HepG2 (cell line): ENCODE measurements at regions not wholly inside any gene's neighbourhood (a gene's known extent, or its start where the extent isn't known, plus 50 kb on each side); places are given as distances from the start of the nearest gene placed in this dataset.

Source experiments
- ATAC-seq: fragments of 200-7000 bp; cut with Tn5 transposase; 3 replicates; pipeline ENCODE4 v1.9.1; 2020; ENCODE audit warnings: mild to moderate bottlenecking, moderate library complexity
- BruUV-seq: library from RNA; stranded (reverse); fragments of 400-500 nt; replicated peaks from 2 replicates; lab custom pipeline; 2021; lab: Mats Ljungman, UMichigan
- CTCF ChIA-PET: fragments of 300-600 bp; formaldehyde crosslinking; extraction: SDS; loops from one replicate; lab custom pipeline; 2021; ENCODE audit warnings: low total read pairs, inconsistent platforms, low intra/inter-chr PET ratio; lab: Yijun Ruan, JAX
- POLR2A ChIA-PET: fragments of 350-600 bp; sonication (Branson Sonifier 250); formaldehyde crosslinking; loops from one replicate; lab custom pipeline; 2020; ENCODE audit warnings: antibody characterized with exemption, inconsistent platforms; lab: Yijun Ruan, JAX
- DNase-seq: peaks from one replicate; pipeline ENCODE4 v3.0.0-alpha.2; 2015; ENCODE audit warnings: low spot score
- FAIRE-seq: peaks from 3 replicates; lab custom pipeline; 2011; peaks lifted over from hg19 to GRCh38; lab: Jason Lieb, UNC
- H2AFZ ChIP-seq: one replicate; pipeline ENCODE4 v1.6.1; 2011; ENCODE audit warnings: low read length, inconsistent platforms
- H3K27ac ChIP-seq: fragments of 300-600 bp; 3 replicates; pipeline ENCODE4 v1.8.0; 2011; ENCODE audit warnings: mixed run types, mild to moderate bottlenecking, mixed read lengths, low read length, inconsistent platforms; ENCODE audit not compliant: insufficient read depth; ENCODE audit errors: extremely low read length
- H3K27me3 ChIP-seq, 2 experiments: fragments of 200-600 bp in 1 of 2; 2 replicates in 1 of 2; 3 replicates in 1 of 2; pipeline versions ENCODE4 v1.6.0 to v1.8.0; 2011; ENCODE audit warnings: low read length in 2 of 2, mild to moderate bottlenecking in 2 of 2, moderate library complexity in 2 of 2, inconsistent platforms in 1 of 2; ENCODE audit not compliant: insufficient read depth in 2 of 2, control insufficient read depth in 1 of 2
- H3K36me3 ChIP-seq, 2 experiments: fragments of 200-600 bp in 1 of 2; replicated peaks in 1 of 2; 2 replicates in 1 of 2; 3 replicates in 1 of 2; pipeline versions ENCODE4 v1.5.1 to v1.8.0; 2011; ENCODE audit warnings: low read length in 2 of 2, inconsistent platforms in 1 of 2; ENCODE audit not compliant: insufficient read depth in 2 of 2, control insufficient read depth in 1 of 2
- H3K4me1 ChIP-seq: 2 replicates; pipeline ENCODE4 v1.5.1; 2012; ENCODE audit warnings: low read length, inconsistent platforms; ENCODE audit not compliant: insufficient read depth
- H3K4me2 ChIP-seq: 2 replicates; pipeline ENCODE4 v1.6.0; 2011; ENCODE audit warnings: low read depth, low read length, inconsistent platforms
- H3K4me3 ChIP-seq, 3 experiments: fragments of 200-600 bp in 1 of 3; sonication (generic), shearing (Covaris generic) in 1 of 3; replicated peaks in 1 of 3; 2 replicates each; pipeline ENCODE4 v1.5.1; 2011 to 2016; ENCODE audit warnings: low read length in 3 of 3, inconsistent platforms in 2 of 3, low read depth in 2 of 3, mild to moderate bottlenecking in 2 of 3, control low read depth in 1 of 3, mixed read lengths in 1 of 3; ENCODE audit not compliant: insufficient read depth in 1 of 3
- H3K79me2 ChIP-seq: one replicate; pipeline ENCODE4 v1.6.1; 2011; ENCODE audit warnings: low read length, inconsistent platforms; ENCODE audit not compliant: insufficient read depth
- H3K9ac ChIP-seq: 2 replicates; pipeline ENCODE4 v1.6.0; 2011; ENCODE audit warnings: mild to moderate bottlenecking, low read depth, low read length, inconsistent platforms; ENCODE audit not compliant: insufficient read depth
- H3K9me3 ChIP-seq: 2 replicates; pipeline ENCODE4 v1.5.1; 2012; ENCODE audit warnings: mild to moderate bottlenecking, low read length
- H4K20me1 ChIP-seq: 2 replicates; pipeline ENCODE4 v1.6.0; 2011; ENCODE audit warnings: inconsistent platforms, mild to moderate bottlenecking, low read length, moderate library complexity; ENCODE audit not compliant: insufficient read depth
- EHMT2 ChIP-seq: fragments of 200-600 bp; sonication (generic); IDR thresholded peaks from 2 replicates; pipeline ENCODE4 v1.7.0; 2017; ENCODE audit warnings: antibody characterized with exemption, low read depth, low read length, borderline replicate concordance
- HHEX ChIP-seq: IDR thresholded peaks from 2 replicates; pipeline ENCODE4 v1.6.1; 2016; ENCODE audit warnings: control low read depth
- KDM6A ChIP-seq: IDR thresholded peaks from 2 replicates; pipeline ENCODE4 v1.6.1; 2016; ENCODE audit warnings: low read depth
- KLF11 ChIP-seq: IDR thresholded peaks from 2 replicates; pipeline ENCODE4 v1.6.1; 2016; ENCODE audit warnings: missing compliant biosample characterization
- PPARG ChIP-seq: conservative IDR thresholded peaks from 2 replicates; pipeline ENCODE4 v1.6.1; 2016; ENCODE audit warnings: missing biosample characterization, missing genetic modification reagents
- ZFP91 ChIP-seq: sonication (generic); formaldehyde crosslinking; IDR thresholded peaks from 2 replicates; pipeline ENCODE4 v1.9.0; 2022; ENCODE audit warnings: missing genetic modification reagents, mild to moderate bottlenecking, borderline replicate concordance
- ZNF10 ChIP-seq: sonication (generic); formaldehyde crosslinking; IDR thresholded peaks from 2 replicates; pipeline ENCODE4 v1.4.0; 2020; ENCODE audit warnings: mild to moderate bottlenecking, low read depth, missing genetic modification reagents, borderline replicate concordance
- ZNF773 ChIP-seq: sonication (generic); formaldehyde crosslinking; IDR thresholded peaks from 2 replicates; pipeline ENCODE4 v1.4.0; 2020; ENCODE audit warnings: missing genetic modification reagents, borderline replicate concordance
- WGBS: methylation state at CpG from one replicate; pipeline ENCODE4 v1.1.6; 2017; ENCODE audit warnings: low lambda C conversion rate; 5-methylcytosine and 5-hydroxymethylcytosine counted together
- in situ Hi-C: cut with HindIII; loops from 2 replicates; pipeline ENCODE4 v1.10.0; 2017; ENCODE audit warnings: low pct_unique_long_range_greater_than_20kb; ENCODE audit not compliant: extremely low pct_ligation_motif_present
- intact Hi-C: fragments of 100-400 bp; cut with micrococcal nuclease; formaldehyde crosslinking; loops from one replicate; pipeline ENCODE4 v1.10.0; 2022; ENCODE audit not compliant: unreplicated experiment
- TF ChIP-seq, protein P1 (sequence below), 2 experiments: fragments of 450-650 bp in 1 of 2; sonication (generic) in 1 of 2; formaldehyde crosslinking; IDR thresholded peaks; 2 replicates each; pipeline versions ENCODE4 v1.5.0 to v1.8.0; 2020 to 2022; ENCODE audit warnings: mild to moderate bottlenecking in 1 of 2, missing genetic modification reagents in 1 of 2
- TF ChIP-seq, protein P2 (sequence below): sonication (generic); formaldehyde crosslinking; IDR thresholded peaks from 2 replicates; pipeline ENCODE4 v1.8.1; 2023; ENCODE audit warnings: mild to moderate bottlenecking, inconsistent platforms, moderate library complexity, missing genetic modification reagents, borderline replicate concordance
- TF ChIP-seq, protein P3 (sequence below): sonication (generic); formaldehyde crosslinking; IDR thresholded peaks from 2 replicates; pipeline ENCODE4 v1.4.0; 2020; ENCODE audit warnings: missing genetic modification reagents

GRCh38 chr2:14761118-14761517, 128.6 kb downstream of the LRATD1 start:
- WGBS, result 14% methylated on average over 11 of the region's 11 CpGs
- Histone ChIP-seq H3K79me2 (no peaks in the 10 kb centered on the region), H3K4me1 (no peaks in the 10 kb centered on the region), H3K36me3 (no peaks in the 10 kb centered on the region), H3K27ac (no peak overlapping the region), H3K9me3 (no peaks in the 10 kb centered on the region), H4K20me1 (no peaks in the 10 kb centered on the region), H3K4me3 (no peak overlapping the region), H3K4me2 (no peak overlapping the region), H3K9ac (no peak overlapping the region), H3K27me3 (peaks cover 0 to 21% of the 10 kb centered on the region in 2 experiments; a peak in 2 of 5 replicates), H2AFZ (no peak overlapping the region)
- DNase-seq (no peak), FAIRE-seq (no peak), ATAC-seq (no peak)
- in situ Hi-C loops (no loop called here), intact Hi-C loops (no loop called here)
- BruUV-seq, result no TSS peak
- POLR2A ChIA-PET, result no interaction called here
- CTCF ChIA-PET, result no interaction called here
- TF ChIP-seq, protein P1, sequence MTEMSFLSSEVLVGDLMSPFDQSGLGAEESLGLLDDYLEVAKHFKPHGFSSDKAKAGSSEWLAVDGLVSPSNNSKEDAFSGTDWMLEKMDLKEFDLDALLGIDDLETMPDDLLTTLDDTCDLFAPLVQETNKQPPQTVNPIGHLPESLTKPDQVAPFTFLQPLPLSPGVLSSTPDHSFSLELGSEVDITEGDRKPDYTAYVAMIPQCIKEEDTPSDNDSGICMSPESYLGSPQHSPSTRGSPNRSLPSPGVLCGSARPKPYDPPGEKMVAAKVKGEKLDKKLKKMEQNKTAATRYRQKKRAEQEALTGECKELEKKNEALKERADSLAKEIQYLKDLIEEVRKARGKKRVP (CRISPR knock-in tag; IDR thresholded peaks at IDR 0.05), result no peak
- TF ChIP-seq PPARG (CRISPR knock-in tag) (no peak), EHMT2 (no peak), KLF11 (CRISPR knock-in tag) (no peak), ZNF773 (CRISPR knock-in tag) (no peak), HHEX (no peak), ZNF10 (CRISPR knock-in tag) (no peak), KDM6A (no peak), ZFP91 (no peak)
- TF ChIP-seq, protein P2, sequence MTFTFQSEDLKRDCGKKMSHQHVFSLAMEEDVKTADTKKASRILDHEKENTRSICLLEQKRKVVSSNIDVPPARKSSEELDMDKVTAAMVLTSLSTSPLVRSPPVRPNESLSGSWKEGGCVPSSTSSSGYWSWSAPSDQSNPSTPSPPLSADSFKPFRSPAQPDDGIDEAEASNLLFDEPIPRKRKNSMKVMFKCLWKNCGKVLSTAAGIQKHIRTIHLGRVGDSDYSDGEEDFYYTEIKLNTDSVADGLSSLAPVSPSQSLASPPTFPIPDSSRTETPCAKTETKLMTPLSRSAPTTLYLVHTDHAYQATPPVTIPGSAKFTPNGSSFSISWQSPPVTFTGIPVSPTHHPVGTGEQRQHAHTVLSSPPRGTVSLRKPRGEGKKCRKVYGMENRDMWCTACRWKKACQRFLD (CRISPR knock-in tag), result no peak
- TF ChIP-seq, protein P3, sequence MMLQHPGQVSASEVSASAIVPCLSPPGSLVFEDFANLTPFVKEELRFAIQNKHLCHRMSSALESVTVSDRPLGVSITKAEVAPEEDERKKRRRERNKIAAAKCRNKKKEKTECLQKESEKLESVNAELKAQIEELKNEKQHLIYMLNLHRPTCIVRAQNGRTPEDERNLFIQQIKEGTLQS (CRISPR knock-in tag), result no peak
- TF ChIP-seq, all 625 proteins: peak for 0
